HG03432 (cell line): ENCODE measurements at regions not wholly inside any gene's neighbourhood (a gene's known extent, or its start where the extent isn't known, plus 50 kb on each side); places are given as distances from the start of the nearest gene placed in this dataset.
"Not testable (repeated sequence)": the region's sequence is repeated elsewhere in the genome, so short reads cannot be mapped to it uniquely, and the experiment has no call there.

Experiments used
- ATAC-seq: cut with Tn5 transposase; IDR thresholded peaks from one replicate; pipeline ENCODE4 v1.9.1; 2021; ENCODE audit warnings: mild to moderate bottlenecking, moderate library complexity; ENCODE audit not compliant: unreplicated experiment

GRCh38 chr3:63092515-63092914, 185.6 kb upstream of the SYNPR start:
- ATAC-seq, result no peak

GRCh38 chr3:63094642-63095408, 183.3 kb upstream of the SYNPR start:
- no peak for ATAC-seq

DNA sequence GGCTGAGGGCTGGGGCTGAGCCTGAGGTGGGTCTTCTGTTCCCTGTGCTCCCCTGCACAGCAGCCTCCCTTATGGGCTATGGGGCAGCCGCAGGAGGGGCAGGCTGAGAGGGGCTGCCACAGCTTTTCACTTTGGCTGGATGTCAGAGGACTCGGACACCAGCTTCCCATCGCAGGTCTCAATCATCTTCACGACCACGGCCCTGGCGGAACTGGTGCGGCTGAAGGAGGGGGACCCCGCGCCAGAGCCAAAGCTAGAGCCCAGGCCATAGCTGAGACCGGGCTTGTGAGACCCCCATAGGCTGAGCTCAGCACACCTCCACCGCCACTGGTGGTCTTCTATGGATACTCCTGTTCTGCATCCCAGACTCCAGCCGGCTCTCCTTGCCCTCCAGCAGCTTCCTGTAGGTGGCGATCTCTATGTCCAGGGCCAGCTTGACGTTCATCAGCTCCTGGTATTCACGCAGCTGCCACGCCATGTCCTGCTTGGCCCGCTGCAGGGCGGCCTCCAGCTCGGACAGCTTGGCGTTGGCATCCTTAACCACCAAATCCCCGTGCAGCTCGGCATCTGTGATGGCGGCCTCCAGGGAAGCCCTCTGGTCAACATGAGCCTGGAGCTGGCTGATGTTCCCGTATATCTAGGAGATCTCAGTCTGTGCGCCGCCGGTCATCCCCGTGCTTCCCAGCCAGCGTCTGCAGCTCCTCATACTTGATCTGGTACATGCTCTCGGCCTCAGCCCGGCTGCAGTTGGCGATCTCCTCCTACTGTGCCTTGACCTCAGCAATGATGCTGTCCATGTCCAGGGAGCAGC, 181.7 kb upstream of the SYNPR start:
- no peak for ATAC-seq

- ATAC-seq, result no peak
Measured at GRCh38 chr3:63097396-63097795, 180.7 kb upstream of the SYNPR start.

DNA sequence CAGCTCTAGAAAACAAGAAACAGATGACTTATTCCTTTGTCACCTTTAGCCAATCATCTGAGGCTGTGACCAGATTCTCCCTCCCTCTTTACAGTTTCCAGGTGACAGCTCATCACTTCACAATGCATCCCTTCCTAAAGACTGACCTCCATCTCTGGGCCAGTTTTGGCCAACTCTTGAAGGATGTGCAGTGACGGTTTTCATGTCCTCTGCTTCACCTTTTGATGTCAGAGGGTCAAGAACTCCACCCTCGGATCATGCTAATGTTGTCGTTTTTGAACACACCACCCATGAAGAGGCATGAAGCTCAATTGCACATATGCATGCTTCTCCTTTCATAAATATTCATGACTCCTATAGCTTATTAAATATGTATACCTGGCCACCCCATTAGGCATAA, 161.2 kb upstream of the SYNPR start:
- ATAC-seq, result no peak

DNA sequence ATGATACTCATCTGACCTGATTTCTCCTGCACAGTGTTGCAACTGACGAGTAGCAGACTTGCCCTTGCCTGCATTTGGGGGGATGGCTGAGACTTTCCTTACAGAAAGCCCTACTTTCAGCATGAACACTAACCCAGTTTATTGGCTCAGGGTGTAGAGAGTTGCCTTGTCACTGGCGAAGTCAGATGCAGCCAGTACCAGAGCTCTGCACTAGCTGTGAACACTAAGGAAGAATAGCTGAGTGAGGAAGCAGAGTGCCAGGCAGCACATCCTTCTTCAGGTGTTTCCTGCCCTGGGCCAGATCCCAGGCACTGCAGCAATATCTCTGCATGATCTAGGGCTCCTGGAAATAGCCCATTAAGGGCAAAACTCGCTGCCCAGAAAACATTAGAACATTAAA, 154.0 kb upstream of the SYNPR start:
- ATAC-seq, result no peak

DNA sequence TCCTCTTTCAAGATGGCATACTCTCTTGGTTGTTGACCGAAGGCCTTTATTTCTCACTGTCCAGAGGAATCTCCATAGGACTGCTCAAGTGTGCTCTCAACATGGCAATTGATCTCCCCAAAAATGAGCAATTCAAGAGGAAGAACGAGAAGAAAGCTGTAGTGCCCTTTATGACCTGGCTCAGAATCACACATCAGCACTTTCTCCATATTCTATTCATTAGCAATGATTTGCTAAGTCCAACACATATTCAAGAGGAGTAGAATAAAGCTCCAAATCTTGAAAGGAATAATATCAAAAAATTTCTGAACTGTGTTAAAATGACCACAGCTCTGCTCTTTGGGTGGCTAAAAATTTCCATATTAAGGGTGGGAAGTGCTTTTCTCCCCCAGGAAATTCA, 151.6 kb upstream of the SYNPR start:
- ATAC-seq, result no peak

DNA sequence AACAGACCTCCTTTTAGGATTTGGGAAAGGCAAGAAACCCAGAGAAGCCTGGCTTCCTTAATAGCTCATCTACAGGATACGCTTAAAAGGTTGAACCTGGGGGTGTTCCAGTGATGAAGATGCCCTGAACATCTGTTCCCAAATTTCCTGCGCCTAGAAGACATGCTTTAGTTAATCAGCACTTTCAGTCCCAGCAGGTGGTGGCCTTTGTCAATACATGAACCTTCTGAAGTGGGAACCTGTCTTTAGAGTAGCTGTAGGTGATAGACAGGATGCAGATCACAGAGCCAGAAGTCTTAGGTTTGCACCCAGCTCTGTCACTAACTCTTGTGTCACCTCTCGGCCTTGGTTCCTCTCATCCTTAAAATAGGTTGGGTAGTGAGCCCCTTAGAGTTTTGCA, 149.7 kb upstream of the SYNPR start:
- ATAC-seq, result no peak

GRCh38 chr3:63130625-63131024, 147.5 kb upstream of the SYNPR start:
- no peak for ATAC-seq

GRCh38 chr3:63132461-63133250, 145.5 kb upstream of the SYNPR start:
- ATAC-seq, result no peak

DNA sequence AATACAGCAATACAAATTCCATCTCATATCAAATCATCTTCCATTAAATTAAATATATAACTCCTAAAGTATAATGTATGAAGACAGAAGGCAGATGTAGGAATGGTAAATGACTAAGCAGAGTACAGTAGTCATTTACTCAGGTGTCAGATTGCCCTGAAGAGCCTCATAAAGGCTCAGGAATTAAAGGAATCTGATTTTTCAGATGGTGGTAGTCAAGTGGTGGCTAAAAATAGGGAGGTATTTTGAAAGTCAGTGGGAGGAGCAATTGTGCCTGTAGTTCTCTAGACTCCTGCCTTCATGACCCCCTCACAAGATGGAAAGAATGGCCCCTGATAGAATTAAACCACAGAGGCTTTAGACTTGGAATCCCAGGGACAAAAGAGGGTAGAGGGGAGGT, 142.7 kb upstream of the SYNPR start:
- ATAC-seq, result no peak

DNA sequence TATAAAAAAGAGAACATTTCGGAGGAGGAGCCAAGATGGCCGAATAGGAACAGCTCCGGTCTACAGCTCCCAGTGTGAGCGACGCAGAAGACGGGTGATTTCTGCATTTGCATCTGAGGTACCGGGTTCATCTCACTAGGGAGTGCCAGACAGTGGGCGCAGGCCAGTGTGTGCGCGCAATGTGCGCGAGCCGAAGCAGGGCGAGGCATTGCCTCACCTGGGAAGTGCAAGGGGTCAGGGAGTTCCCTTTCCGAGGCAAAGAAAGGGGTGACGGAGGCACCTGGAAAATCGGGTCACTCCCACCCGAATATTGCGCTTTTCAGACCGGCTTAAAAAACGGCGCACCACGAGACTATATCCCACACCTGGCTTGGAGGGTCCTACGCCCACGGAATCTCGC, 141.9 kb upstream of the SYNPR start:
- not testable (repeated sequence) for ATAC-seq

- no peak for ATAC-seq
Measured at GRCh38 chr3:63142681-63143080, 135.4 kb upstream of the SYNPR start.

DNA sequence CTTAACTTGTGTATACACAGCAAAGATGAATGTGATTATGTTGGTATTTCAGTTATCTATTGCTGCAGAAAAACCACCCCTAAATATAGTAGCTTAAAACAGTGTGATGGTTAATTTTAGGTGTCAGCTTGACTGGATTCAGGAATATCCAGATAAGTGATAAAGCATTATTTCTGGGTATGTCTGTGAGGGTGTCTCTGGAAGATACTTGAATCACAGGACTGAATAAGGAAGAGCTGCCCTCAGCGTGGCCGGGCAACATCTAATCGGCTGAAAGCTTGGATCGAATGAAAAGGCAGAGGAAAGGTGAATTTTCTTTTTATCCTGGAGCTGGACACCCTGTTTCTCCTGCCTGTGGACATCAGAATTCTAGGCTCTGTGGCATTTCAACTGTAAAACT, 132.0 kb upstream of the SYNPR start:
- ATAC-seq, result no peak

GRCh38 chr3:63150880-63151279, 127.2 kb upstream of the SYNPR start:
- no peak for ATAC-seq

- ATAC-seq, result no peak
Measured at GRCh38 chr3:63151897-63152296, 126.2 kb upstream of the SYNPR start.

DNA sequence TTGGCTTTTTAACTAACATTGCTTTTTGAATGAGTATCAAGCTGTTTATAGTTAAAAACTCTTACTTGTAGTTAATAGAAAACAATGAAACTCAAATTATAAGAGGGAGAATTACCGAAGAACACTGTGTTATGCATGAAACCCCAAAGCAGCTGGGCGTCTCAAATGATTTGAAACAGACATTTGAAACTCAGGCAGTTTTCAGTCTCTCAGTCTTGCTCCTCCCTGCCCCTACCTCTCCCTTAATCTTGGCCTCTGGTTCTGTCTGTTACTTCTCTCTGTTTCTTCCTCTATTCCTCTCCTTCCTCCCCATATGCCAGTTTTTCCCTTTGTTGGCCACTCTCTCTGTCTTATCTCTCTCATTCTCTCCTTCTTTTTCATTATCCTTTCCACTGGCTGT, 118.3 kb upstream of the SYNPR start:
- no peak for ATAC-seq

DNA sequence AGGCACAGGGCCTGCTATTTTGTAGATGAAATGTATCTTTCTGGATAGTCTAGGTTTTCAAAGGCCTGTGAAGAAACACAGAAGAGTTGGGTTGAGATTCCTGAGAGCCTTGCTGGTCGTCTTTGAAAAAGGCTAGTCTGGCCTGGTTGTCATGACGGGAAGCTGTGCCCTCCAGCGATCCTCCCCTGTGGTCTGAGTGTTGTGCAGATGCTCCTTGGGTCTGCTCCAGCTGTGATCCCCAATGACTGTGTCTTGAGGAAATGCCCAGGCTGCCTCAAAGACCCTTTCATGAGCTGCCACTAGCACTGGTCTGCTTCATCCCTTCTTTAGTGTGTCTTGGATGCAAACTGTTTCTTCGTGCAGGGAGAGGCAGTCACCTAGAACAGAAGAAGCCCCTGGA, 111.0 kb upstream of the SYNPR start:
- no peak for ATAC-seq

DNA sequence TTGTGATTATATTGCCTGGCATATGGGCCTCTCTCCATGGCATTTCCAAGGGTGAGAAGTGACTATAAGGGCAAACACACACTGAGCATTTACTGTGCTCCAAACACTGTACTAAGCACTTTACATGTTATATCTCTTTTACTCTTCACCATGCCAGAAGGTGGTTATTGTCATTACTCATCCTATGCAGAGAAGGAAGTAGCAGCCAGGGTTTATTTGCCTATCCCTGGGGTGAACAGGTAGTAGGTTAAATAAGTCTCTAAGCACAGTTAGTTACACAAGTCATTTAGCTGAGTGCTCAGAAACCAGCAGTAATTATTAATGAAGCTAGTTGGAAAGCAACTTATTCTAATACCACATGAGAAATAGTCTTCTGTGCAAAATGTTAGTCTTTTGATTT, 109.9 kb upstream of the SYNPR start:
- ATAC-seq, result no peak

DNA sequence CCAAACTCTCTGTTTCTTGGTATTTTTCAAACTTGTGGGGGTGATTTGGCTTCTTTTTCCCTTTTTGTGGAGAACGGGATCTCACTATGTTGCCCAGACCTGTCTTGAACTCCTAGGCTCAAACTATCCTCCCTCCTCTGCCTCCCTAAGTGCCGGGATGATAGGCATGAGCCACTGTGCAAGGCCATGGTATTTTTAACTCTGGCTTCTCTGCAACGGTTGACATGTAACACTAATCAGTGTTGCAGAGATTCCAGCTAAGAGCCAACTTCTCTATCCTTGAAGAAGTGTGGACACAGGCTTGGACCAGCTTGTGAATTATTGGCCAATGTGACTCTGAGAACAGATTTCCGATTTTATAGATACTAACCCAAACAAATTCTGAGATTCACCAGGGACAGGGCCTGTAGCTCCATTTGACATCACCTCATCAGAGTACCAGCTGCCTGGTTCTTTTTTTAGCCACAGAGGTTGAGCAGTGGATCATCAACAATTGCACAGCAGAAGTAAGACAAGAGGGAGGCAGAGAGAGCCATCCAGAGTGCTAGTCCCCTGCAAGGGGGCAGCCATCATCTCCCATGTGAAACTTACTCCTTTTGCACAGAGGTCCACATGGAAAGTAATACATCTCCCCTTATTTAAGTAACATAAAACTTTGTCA, 98.1 kb upstream of the SYNPR start:
- ATAC-seq, result no peak

DNA sequence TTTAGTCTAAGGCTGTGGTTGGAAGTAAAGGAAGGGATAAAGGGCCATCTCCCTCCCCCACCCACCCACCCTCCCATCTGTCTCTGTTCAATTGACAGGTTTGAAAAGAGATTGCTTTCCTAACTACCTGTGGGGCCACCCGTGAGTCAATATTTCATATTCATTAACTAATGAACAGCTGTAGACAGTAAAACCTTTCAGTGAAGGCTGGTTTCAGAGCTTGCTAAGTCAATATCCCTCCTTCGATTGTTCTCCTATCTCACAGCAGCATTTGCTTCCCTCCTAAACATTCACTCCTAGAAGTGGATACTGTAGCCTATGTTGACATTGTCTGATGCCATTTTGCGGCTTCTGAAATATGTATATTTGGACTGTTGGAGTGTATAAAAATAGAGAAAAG, 85.9 kb upstream of the SYNPR start:
- no peak for ATAC-seq
